SJSA1 (cell line): ENCODE measurements at regions not wholly inside any gene's neighbourhood (a gene's known extent, or its start where the extent isn't known, plus 50 kb on each side); places are given as distances from the start of the nearest gene placed in this dataset.
A peak's percentile ranks its signal among the peaks of the same experiment; 100 is the strongest.
"Not testable (repeated sequence)": the region's sequence is repeated elsewhere in the genome, so short reads cannot be mapped to it uniquely, and the experiment has no call there.

ENCODE experiments used
- DNase-seq, 2 experiments: peaks; one replicate each; pipeline ENCODE4 v3.0.0-alpha.2; 2015 to 2020; ENCODE audit warnings: low spot score in 2 of 2, low read depth in 1 of 2
- H3K27ac ChIP-seq: fragments of 250-450 bp; sonication (Bioruptor Pico); 2 replicates; pipeline ENCODE4 v1.5.1; 2020; ENCODE audit warnings: mild to moderate bottlenecking, moderate library complexity
- H3K27me3 ChIP-seq: fragments of 250-450 bp; sonication (Bioruptor Pico); replicated peaks from 2 replicates; pipeline ENCODE4 v1.5.1; 2020; ENCODE audit warnings: mild to moderate bottlenecking, moderate library complexity
- H3K36me3 ChIP-seq: fragments of 250-450 bp; sonication (Bioruptor Pico); 2 replicates; pipeline ENCODE4 v1.5.1; 2020; ENCODE audit warnings: mild to moderate bottlenecking
- H3K4me1 ChIP-seq: fragments of 250-450 bp; sonication (Bioruptor Pico); replicated peaks from 2 replicates; pipeline ENCODE4 v1.6.1; 2021; ENCODE audit warnings: mild to moderate bottlenecking
- H3K4me3 ChIP-seq: fragments of 250-450 bp; sonication (Bioruptor Pico); 2 replicates; pipeline ENCODE4 v1.5.1; 2020; ENCODE audit warnings: mild to moderate bottlenecking
- H3K9me3 ChIP-seq: fragments of 250-450 bp; sonication (Bioruptor Pico); replicated peaks from 2 replicates; pipeline ENCODE4 v1.5.1; 2020; ENCODE audit warnings: mild to moderate bottlenecking

DNA sequence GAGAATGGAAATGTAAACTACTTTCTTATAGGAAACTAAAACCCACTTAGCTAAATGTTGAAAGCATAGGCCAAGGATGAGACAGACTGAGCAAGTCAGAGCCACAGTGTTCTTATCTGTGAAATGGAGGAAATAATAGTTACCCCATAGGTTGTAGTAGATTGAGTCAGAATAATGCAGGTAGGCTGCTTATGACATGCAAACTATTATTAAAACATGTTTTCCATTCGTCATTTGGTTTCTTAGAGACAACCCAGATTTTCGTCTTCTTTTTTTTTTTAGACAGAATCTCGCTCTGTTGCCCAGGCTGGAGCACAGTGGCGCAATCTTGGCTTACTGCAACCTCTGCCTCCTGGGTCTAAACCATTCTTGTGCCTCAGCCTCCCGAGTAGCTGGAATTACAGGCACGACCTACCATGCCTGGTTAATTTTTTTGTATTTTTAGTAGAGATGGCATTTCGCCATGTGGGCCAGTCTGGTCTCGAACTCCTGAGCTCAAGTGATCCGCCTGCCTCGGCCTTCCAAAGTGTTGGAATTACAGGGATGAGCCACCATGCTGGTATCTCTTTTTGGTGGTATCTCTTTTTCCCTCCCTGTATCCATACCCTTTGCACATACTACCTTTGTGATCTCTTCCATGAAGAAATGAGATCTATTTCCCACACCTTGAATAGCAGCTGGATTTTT is 196.5 kb upstream of the ZNF217 start:
- Histone ChIP-seq H3K4me1 (peaks cover 39% of the 10 kb centered on the region), H3K4me3 (no peak overlapping the region), H3K36me3 (no peaks in the 10 kb centered on the region), H3K9me3 (no peaks in the 10 kb centered on the region), H3K27me3 (no peaks in the 10 kb centered on the region), H3K27ac (peak overlapping the region; percentile 47)
- no peak for DNase-seq

DNA sequence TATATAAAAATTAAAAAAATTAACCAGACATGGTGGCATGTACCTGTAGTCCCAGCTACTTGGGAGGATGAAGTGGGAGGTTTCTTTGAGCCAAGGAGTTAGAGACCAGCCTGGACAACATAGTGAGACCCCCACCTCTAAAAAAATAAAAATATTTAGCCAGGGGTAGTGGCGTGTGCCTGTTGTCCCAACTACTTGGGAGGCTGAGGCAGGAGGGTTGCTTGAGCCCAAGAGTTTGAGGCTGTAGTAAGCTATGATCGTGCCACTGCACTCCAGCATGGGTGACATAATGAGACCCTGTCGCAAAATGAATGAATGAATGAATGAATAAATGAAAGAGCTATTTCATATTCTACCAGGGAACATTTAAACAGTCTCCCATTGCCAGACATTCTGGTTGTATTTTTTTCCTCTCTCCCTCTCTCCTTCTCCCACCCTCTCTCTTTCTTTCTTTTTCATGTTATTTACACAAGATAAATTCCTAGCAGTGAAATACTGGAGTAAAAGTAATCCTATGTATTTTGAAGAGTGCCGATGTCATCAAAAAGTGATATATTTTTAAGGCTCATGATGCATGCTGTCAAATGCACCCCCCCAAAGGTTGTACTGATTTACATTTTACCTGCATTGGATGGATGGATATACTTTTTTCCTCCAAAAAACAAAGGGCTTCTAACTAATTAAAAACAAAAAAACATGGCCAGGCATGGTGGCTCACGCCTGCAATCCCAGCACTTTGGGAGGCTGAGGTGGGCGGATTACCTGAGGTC is 194.8 kb upstream of the ZNF217 start:
- Histone ChIP-seq H3K4me3 (no peak overlapping the region), H3K36me3 (no peaks in the 10 kb centered on the region)
- no peak for DNase-seq

DNA sequence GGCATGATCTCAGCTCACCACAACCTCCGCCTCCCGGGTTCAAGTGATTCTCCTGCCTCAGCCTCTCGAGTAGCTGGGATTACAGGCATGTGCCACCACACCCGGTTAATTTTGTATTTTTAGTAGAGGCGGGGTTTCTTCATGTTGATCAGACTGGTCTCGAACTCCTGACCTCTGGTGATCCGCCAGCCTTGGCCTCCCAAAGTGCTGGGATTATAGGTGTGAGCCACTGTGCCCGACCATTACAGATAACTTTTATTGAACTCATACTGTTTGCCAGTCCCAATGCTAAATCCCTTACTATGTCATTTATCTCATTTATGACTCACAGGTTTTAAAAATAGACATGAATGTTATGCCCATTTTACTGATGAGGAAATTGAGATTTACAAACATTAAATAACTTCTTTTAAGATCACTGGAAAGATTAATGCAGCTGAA is 193.9 kb upstream of the ZNF217 start:
- not testable (repeated sequence) for H3K36me3 ChIP-seq, H3K9me3 ChIP-seq, H3K4me3 ChIP-seq, H3K27ac ChIP-seq, DNase-seq, H3K27me3 ChIP-seq
- H3K4me1 ChIP-seq, result peaks cover 31% of the 10 kb centered on the region

More for the DNA sequence above, 194.8 kb upstream of the ZNF217 start:
- H3K27me3 ChIP-seq, result no peaks in the 10 kb centered on the region
- H3K4me1 ChIP-seq, result peaks cover 31% of the 10 kb centered on the region
- no peaks in the 10 kb centered on the region for H3K9me3 ChIP-seq
- H3K27ac ChIP-seq, result no peak overlapping the region

DNA sequence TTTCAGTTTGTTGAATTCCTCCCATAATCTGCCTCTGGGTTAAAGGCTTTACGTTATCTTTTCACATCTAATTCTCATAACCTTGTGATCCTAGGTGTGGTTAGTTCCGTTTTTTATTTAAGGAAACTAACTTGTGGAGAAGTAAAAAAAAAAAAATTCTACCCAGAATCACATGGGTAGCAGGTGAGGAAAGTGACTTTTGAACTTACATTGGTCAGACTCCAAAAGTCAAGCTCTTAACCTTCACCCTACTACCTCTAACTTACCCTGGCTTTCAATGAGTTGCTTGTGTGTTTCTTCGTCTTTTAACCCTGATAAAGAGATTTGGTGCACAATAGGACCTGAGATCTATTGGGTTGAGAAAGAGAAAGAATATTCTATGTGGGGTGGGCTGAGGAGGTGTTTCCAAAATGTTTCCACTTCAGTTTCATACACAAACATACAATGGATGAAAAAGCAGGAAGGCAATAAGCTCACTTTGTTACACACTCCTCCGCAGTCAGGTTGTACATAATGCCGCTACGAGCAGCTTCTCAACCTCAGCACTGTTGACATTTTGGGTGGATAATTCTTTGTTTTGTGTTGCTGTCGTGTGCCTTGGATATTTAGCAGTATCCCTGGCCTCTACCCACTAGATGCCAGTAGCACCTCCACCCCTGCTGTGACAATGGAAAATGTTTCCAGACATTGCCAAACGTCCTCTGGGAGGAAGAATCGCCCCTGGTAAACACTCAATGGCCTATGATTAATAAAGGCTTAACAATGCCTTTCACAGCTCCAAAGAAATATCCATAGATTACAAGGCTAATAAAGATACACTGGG is 193.0 kb upstream of the ZNF217 start:
- no peak overlapping the region for H3K27ac ChIP-seq
- no peak overlapping the region for H3K4me3 ChIP-seq

DNA sequence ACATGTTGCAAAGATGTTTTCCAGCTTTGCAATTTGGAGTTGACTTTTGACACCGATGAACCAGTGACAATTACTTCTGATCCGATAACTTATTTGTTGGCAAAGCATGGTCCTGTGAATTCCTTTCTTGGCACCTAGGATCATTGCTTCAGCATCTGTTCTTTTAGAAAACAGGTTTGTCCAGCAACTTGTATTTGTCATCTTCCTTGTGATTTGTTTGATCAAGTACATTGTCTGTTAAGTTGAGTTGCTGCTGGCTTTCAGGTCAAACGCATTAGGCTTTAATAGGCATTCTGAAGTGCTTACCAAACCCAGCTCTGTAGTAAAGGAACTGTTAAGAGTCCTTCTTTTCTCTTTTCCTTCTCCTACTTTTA is 192.4 kb upstream of the ZNF217 start:
- Histone ChIP-seq H3K4me3 (no peak overlapping the region), H3K27me3 (no peaks in the 10 kb centered on the region), H3K4me1 (peaks cover 31% of the 10 kb centered on the region), H3K9me3 (no peaks in the 10 kb centered on the region), H3K36me3 (no peaks in the 10 kb centered on the region), H3K27ac (no peak overlapping the region)
- no peak for DNase-seq

More for the DNA sequence above, 193.0 kb upstream of the ZNF217 start:
- no peak for DNase-seq
- Histone ChIP-seq H3K4me1 (peaks cover 31% of the 10 kb centered on the region), H3K27me3 (no peaks in the 10 kb centered on the region), H3K9me3 (no peaks in the 10 kb centered on the region), H3K36me3 (no peaks in the 10 kb centered on the region)

DNA sequence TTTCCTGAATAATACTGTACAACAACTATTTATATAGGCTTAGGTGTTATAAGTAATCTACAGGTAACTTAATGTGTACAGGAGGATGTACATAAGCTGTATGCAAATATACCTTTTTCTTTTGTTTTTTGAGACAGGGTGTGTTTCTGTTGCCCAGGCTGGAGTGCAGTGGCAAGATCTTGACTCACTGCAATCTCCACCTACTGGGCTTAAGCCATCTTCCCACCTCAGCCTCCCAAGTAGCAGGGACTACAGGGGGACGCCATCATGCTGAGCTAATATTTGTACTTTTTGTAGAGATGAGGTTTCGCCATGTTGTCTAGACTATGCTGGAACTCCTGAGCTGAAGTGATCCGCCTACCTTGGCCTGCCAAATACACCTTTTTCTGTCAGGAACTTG is 191.7 kb upstream of the ZNF217 start:
- no peaks in the 10 kb centered on the region for H3K9me3 ChIP-seq
- DNase-seq, result no peak
- no peak overlapping the region for H3K27ac ChIP-seq
- H3K4me3 ChIP-seq, result no peak overlapping the region
- peaks cover 31% of the 10 kb centered on the region for H3K4me1 ChIP-seq
- no peaks in the 10 kb centered on the region for H3K27me3 ChIP-seq
- H3K36me3 ChIP-seq, result no peaks in the 10 kb centered on the region

DNA sequence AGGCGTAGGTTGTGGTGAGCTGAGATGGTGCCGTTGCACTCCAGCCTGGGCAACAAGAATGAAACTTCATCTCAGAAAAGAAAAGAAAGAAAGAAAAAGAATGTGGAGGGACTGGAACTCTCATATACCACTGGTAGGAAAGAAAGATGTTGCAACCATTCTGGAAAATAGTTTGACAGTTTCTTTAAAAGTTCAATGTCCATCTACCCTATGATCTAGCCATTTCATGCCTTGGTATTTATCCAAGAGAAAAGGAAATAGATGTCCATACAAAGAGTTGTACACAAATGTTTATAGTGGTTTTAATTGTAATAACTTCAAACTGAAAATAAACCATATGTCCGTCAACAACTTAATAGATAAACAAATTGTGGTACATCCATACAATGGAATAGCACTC is 190.1 kb upstream of the ZNF217 start:
- Histone ChIP-seq H3K27ac (no peak overlapping the region), H3K4me3 (no peak overlapping the region), H3K4me1 (peaks cover 18% of the 10 kb centered on the region), H3K36me3 (no peaks in the 10 kb centered on the region), H3K9me3 (no peaks in the 10 kb centered on the region), H3K27me3 (no peaks in the 10 kb centered on the region)
- no peak for DNase-seq

DNA sequence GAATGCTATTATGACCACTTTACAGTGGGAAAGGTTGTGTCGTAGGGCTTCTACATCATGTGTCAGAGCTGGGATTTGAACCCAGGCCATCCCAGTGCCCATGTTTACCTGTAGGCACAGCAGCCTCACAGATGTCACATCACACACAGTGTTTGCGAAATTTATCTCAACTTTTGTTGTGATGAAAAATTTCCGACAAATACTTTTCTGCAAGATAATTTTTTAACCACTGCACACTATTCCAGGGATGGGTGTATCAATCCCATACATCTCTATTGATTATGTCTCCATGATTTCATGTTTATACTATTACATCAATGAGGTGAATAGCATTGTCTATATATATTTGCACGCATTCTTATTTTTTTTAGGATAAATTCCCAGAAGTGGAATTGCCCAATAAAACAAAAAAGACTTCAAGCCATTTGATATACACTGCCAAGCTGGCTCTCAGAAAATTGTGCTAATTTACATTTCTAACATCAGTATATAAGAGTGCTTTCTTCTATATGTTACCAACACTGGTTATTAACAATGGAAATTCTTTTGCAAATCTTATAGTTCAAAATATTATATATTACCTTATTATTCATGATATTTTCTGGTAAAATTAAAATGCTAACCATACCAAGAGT is 189.1 kb upstream of the ZNF217 start:
- H3K36me3 ChIP-seq, result no peaks in the 10 kb centered on the region
- H3K27me3 ChIP-seq, result no peaks in the 10 kb centered on the region
- no peaks in the 10 kb centered on the region for H3K9me3 ChIP-seq
- no peak overlapping the region for H3K4me3 ChIP-seq
- H3K4me1 ChIP-seq, result peaks cover 18% of the 10 kb centered on the region
- no peak overlapping the region for H3K27ac ChIP-seq
- no peak for DNase-seq

DNA sequence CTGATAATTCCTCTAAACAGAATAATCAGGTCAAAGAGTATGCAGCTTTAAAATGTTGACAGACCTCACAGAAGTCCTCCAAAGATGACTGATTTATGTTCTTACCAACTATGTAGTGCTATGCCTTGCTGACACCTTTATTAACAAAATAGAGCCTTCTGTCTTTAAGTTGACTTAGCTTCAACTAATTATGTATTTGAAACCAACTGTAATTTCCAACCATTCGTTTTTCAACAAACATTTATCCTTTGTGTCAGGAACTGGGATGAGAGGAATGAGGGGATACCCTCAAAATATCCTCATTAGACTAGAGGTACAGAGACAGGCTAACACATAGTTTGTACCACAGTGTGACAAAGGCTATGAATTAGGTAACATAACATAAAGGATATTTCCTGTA is 186.2 kb upstream of the ZNF217 start:
- Histone ChIP-seq H3K36me3 (no peaks in the 10 kb centered on the region), H3K4me1 (peaks cover 6% of the 10 kb centered on the region), H3K4me3 (no peak overlapping the region), H3K9me3 (no peaks in the 10 kb centered on the region), H3K27ac (no peak overlapping the region), H3K27me3 (no peaks in the 10 kb centered on the region)
- DNase-seq, result no peak

DNA sequence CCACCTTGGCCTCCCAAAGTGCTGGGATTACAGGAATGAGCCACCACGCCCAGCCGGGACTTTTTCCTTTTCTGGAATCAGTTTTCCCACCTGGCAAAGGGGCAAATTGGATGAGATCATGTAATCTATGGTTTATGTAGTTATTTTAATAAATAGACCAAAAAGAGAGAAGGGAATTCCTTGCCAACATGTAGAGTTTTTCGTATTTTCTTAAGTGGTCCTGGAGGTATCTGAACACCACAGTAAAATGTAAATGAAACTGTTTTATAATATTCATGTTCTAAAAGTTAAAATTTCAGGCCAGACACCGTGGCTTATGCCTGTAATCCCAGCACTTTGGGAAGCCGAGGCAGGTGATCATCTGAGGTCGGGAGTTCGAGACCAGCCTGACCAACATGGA is 185.1 kb upstream of the ZNF217 start:
- H3K4me1 ChIP-seq, result peaks cover 16% of the 10 kb centered on the region
- H3K27me3 ChIP-seq, result no peaks in the 10 kb centered on the region
- no peaks in the 10 kb centered on the region for H3K36me3 ChIP-seq
- H3K9me3 ChIP-seq, result no peaks in the 10 kb centered on the region
- no peak overlapping the region for H3K4me3 ChIP-seq
- no peak overlapping the region for H3K27ac ChIP-seq
- no peak for DNase-seq

DNA sequence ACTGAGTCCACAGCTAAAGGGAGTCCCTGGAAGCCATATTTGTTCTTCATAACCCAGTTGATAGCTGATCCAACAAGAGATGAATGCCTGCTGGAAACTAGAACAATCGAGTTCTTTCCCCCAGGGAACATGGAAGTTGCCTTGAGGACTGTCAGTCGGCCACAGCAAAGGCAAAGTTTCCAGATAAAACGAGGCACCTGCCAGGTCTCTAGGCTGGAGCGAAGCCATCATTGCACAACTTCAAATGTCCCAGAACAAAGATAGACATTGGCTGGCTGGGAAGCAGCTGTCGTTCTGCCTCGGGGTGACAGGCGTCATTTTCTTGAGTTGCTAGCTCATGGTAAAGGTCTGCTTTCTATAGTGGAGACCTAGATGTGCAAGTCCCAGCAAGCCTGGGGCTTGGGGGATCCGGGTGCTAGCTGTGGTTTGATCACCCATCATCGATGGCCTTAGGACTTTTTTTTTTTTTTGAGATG is 184.4 kb upstream of the ZNF217 start:
- peaks cover 22% of the 10 kb centered on the region for H3K4me1 ChIP-seq
- no peaks in the 10 kb centered on the region for H3K36me3 ChIP-seq
- H3K4me3 ChIP-seq, result no peak overlapping the region
- no peaks in the 10 kb centered on the region for H3K9me3 ChIP-seq
- no peak for DNase-seq
- no peaks in the 10 kb centered on the region for H3K27me3 ChIP-seq
- no peak overlapping the region for H3K27ac ChIP-seq

DNA sequence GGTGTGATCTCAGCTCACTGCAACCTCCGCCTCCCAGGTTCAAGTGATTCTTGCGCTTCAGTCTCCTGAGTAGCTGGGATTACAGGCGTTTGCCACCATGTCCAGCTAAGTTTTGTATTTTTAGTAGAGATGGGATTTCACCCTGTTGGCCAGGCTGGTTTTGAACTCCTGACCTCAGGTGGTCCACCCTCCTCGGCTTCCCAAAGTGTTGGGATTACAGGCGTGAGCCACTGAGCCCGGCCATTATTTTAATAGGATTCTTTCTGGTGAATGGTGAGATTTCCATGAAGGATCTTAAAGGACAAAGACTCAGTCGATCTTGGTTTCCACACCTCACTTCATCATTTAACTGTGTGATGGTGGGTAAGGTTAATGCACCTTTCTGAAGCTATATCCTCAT is 183.8 kb upstream of the ZNF217 start:
- not testable (repeated sequence) for H3K27me3 ChIP-seq, DNase-seq, H3K4me3 ChIP-seq, H3K9me3 ChIP-seq, H3K27ac ChIP-seq, H3K36me3 ChIP-seq
- peaks cover 29% of the 10 kb centered on the region for H3K4me1 ChIP-seq

DNA sequence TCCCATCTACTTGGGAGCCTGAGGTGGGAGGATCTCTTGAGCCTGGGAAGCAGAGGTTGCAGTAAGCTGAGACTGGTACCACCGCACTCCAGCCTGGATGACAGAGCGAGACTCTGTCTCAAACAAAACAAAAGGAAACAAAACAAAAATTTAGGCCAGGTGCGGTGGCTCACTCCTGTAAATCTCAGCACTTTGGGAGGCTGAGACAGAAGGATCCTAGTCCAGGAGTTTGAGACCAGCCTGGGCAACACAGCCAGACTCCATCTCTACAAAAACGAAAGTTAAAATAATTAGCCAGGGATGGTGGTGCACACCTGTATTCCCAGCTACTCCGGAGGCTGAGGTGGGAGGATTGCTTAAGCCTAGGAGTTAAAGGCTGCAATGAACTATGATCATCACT is 183.2 kb upstream of the ZNF217 start:
- no peaks in the 10 kb centered on the region for H3K9me3 ChIP-seq
- no peak overlapping the region for H3K4me3 ChIP-seq
- peaks cover 32% of the 10 kb centered on the region for H3K4me1 ChIP-seq
- DNase-seq, result no peak
- no peaks in the 10 kb centered on the region for H3K27me3 ChIP-seq
- H3K36me3 ChIP-seq, result no peaks in the 10 kb centered on the region
- no peak overlapping the region for H3K27ac ChIP-seq
